HepG2 (cell line): ENCODE measurements at regions not wholly inside any gene's neighbourhood (a gene's known extent, or its start where the extent isn't known, plus 50 kb on each side); places are given as distances from the start of the nearest gene placed in this dataset.
A peak's percentile ranks its signal among the peaks of the same experiment; 100 is the strongest.

ENCODE experiments used
- ATAC-seq: fragments of 200-7000 bp; cut with Tn5 transposase; 3 replicates; pipeline ENCODE4 v1.9.1; 2020; ENCODE audit warnings: mild to moderate bottlenecking, moderate library complexity
- BruUV-seq: library from RNA; stranded (reverse); fragments of 400-500 nt; replicated peaks from 2 replicates; lab custom pipeline; 2021; lab: Mats Ljungman, UMichigan
- CTCF ChIA-PET: fragments of 300-600 bp; formaldehyde crosslinking; extraction: SDS; loops from one replicate; lab custom pipeline; 2021; ENCODE audit warnings: low total read pairs, inconsistent platforms, low intra/inter-chr PET ratio; lab: Yijun Ruan, JAX
- POLR2A ChIA-PET: fragments of 350-600 bp; sonication (Branson Sonifier 250); formaldehyde crosslinking; loops from one replicate; lab custom pipeline; 2020; ENCODE audit warnings: antibody characterized with exemption, inconsistent platforms; lab: Yijun Ruan, JAX
- DNase-seq: peaks from one replicate; pipeline ENCODE4 v3.0.0-alpha.2; 2015; ENCODE audit warnings: low spot score
- FAIRE-seq: peaks from 3 replicates; lab custom pipeline; 2011; peaks lifted over from hg19 to GRCh38; lab: Jason Lieb, UNC
- H2AFZ ChIP-seq: one replicate; pipeline ENCODE4 v1.6.1; 2011; ENCODE audit warnings: low read length, inconsistent platforms
- H3K27ac ChIP-seq: fragments of 300-600 bp; 3 replicates; pipeline ENCODE4 v1.8.0; 2011; ENCODE audit warnings: mixed run types, mild to moderate bottlenecking, mixed read lengths, low read length, inconsistent platforms; ENCODE audit not compliant: insufficient read depth; ENCODE audit errors: extremely low read length
- H3K27me3 ChIP-seq, 2 experiments: fragments of 200-600 bp in 1 of 2; 2 replicates in 1 of 2; 3 replicates in 1 of 2; pipeline versions ENCODE4 v1.6.0 to v1.8.0; 2011; ENCODE audit warnings: low read length in 2 of 2, mild to moderate bottlenecking in 2 of 2, moderate library complexity in 2 of 2, inconsistent platforms in 1 of 2; ENCODE audit not compliant: insufficient read depth in 2 of 2, control insufficient read depth in 1 of 2
- H3K36me3 ChIP-seq, 2 experiments: fragments of 200-600 bp in 1 of 2; replicated peaks in 1 of 2; 2 replicates in 1 of 2; 3 replicates in 1 of 2; pipeline versions ENCODE4 v1.5.1 to v1.8.0; 2011; ENCODE audit warnings: low read length in 2 of 2, inconsistent platforms in 1 of 2; ENCODE audit not compliant: insufficient read depth in 2 of 2, control insufficient read depth in 1 of 2
- H3K4me1 ChIP-seq: 2 replicates; pipeline ENCODE4 v1.5.1; 2012; ENCODE audit warnings: low read length, inconsistent platforms; ENCODE audit not compliant: insufficient read depth
- H3K4me2 ChIP-seq: 2 replicates; pipeline ENCODE4 v1.6.0; 2011; ENCODE audit warnings: low read depth, low read length, inconsistent platforms
- H3K4me3 ChIP-seq, 3 experiments: fragments of 200-600 bp in 1 of 3; sonication (generic), shearing (Covaris generic) in 1 of 3; replicated peaks in 1 of 3; 2 replicates each; pipeline ENCODE4 v1.5.1; 2011 to 2016; ENCODE audit warnings: low read length in 3 of 3, inconsistent platforms in 2 of 3, low read depth in 2 of 3, mild to moderate bottlenecking in 2 of 3, control low read depth in 1 of 3, mixed read lengths in 1 of 3; ENCODE audit not compliant: insufficient read depth in 1 of 3
- H3K79me2 ChIP-seq: one replicate; pipeline ENCODE4 v1.6.1; 2011; ENCODE audit warnings: low read length, inconsistent platforms; ENCODE audit not compliant: insufficient read depth
- H3K9ac ChIP-seq: 2 replicates; pipeline ENCODE4 v1.6.0; 2011; ENCODE audit warnings: mild to moderate bottlenecking, low read depth, low read length, inconsistent platforms; ENCODE audit not compliant: insufficient read depth
- H3K9me3 ChIP-seq: 2 replicates; pipeline ENCODE4 v1.5.1; 2012; ENCODE audit warnings: mild to moderate bottlenecking, low read length
- H4K20me1 ChIP-seq: 2 replicates; pipeline ENCODE4 v1.6.0; 2011; ENCODE audit warnings: inconsistent platforms, mild to moderate bottlenecking, low read length, moderate library complexity; ENCODE audit not compliant: insufficient read depth
- ARID3A ChIP-seq: IDR thresholded peaks from 2 replicates; pipeline ENCODE4 v1.6.1; 2012; ENCODE audit warnings: low read depth, low read length, improper control_type of control experiment
- CBFB ChIP-seq: sonication (generic); formaldehyde crosslinking; IDR thresholded peaks from 2 replicates; pipeline ENCODE4 v1.4.0; 2020; ENCODE audit warnings: missing genetic modification reagents
- CBX2 ChIP-seq, 2 experiments: fragments of 200-600 bp in 1 of 2; sonication (generic); formaldehyde crosslinking in 1 of 2; IDR thresholded peaks; 2 replicates each; pipeline versions ENCODE4 v1.7.0 to v1.8.1; 2018 to 2022; ENCODE audit warnings: low read depth in 2 of 2, low read length in 1 of 2, mild to moderate bottlenecking in 1 of 2, missing genetic modification reagents in 1 of 2
- CTCF ChIP-seq: sonication (generic); formaldehyde crosslinking; IDR thresholded peaks from 2 replicates; pipeline ENCODE4 v1.5.0; 2020; ENCODE audit warnings: mild to moderate bottlenecking, missing genetic modification reagents, moderate library complexity
- HCFC1 ChIP-seq: fragments of 150-350 bp; IDR thresholded peaks from 2 replicates; pipeline ENCODE4 v1.6.1; 2014; ENCODE audit warnings: low read depth, low read length
- IKZF1 ChIP-seq: fragments of 450-650 bp; IDR thresholded peaks from 2 replicates; pipeline ENCODE4 v1.7.1; 2016
- KAT2B ChIP-seq: fragments of 150-350 bp; IDR thresholded peaks from 2 replicates; pipeline ENCODE4 v1.6.1; 2014; ENCODE audit warnings: low read depth, low read length, borderline replicate concordance
- MED8 ChIP-seq: sonication (generic); formaldehyde crosslinking; IDR thresholded peaks from 2 replicates; pipeline ENCODE4 v1.8.1; 2023; ENCODE audit warnings: mild to moderate bottlenecking, missing genetic modification reagents; ENCODE audit not compliant: insufficient replicate concordance
- POLR2G ChIP-seq: fragments of 200-400 bp; formaldehyde crosslinking; IDR thresholded peaks from 2 replicates; pipeline ENCODE4 v1.6.1; 2018; ENCODE audit warnings: mild to moderate bottlenecking, low read depth, low read length, moderate library complexity
- RBFOX2 ChIP-seq: fragments of 200-400 bp; formaldehyde crosslinking; IDR thresholded peaks from 2 replicates; pipeline ENCODE4 v1.6.1; 2017; ENCODE audit warnings: low read depth, mild to moderate bottlenecking, low read length
- SIN3A ChIP-seq: IDR thresholded peaks from 2 replicates; pipeline ENCODE4 v1.6.1; 2011; ENCODE audit warnings: low read depth, mild to moderate bottlenecking, control low read depth, low read length, borderline replicate concordance
- SMC3 ChIP-seq: IDR thresholded peaks from 2 replicates; pipeline ENCODE4 v1.6.1; 2011; ENCODE audit warnings: low read length, improper control_type of control experiment
- STAG1 ChIP-seq: sonication (generic); formaldehyde crosslinking; IDR thresholded peaks from 2 replicates; pipeline ENCODE4 v1.4.0; 2020; ENCODE audit warnings: missing genetic modification reagents
- ZNF143 ChIP-seq: sonication (generic); formaldehyde crosslinking; IDR thresholded peaks from 2 replicates; pipeline ENCODE4 v1.4.0; 2020; ENCODE audit warnings: missing genetic modification reagents
- ZNF225 ChIP-seq: sonication (generic); formaldehyde crosslinking; IDR thresholded peaks from 2 replicates; pipeline ENCODE4 v1.4.0; 2020; ENCODE audit warnings: mild to moderate bottlenecking, missing genetic modification reagents
- ZNF776 ChIP-seq: sonication (generic); formaldehyde crosslinking; IDR thresholded peaks from 2 replicates; pipeline ENCODE4 v1.4.0; 2020; ENCODE audit warnings: mild to moderate bottlenecking, missing genetic modification reagents
- WGBS: methylation state at CpG from one replicate; pipeline ENCODE4 v1.1.6; 2017; ENCODE audit warnings: low lambda C conversion rate; 5-methylcytosine and 5-hydroxymethylcytosine counted together
- in situ Hi-C: cut with HindIII; loops from 2 replicates; pipeline ENCODE4 v1.10.0; 2017; ENCODE audit warnings: low pct_unique_long_range_greater_than_20kb; ENCODE audit not compliant: extremely low pct_ligation_motif_present
- intact Hi-C: fragments of 100-400 bp; cut with micrococcal nuclease; formaldehyde crosslinking; loops from one replicate; pipeline ENCODE4 v1.10.0; 2022; ENCODE audit not compliant: unreplicated experiment
- TF ChIP-seq, protein P1 (sequence below): sonication (generic); formaldehyde crosslinking; IDR thresholded peaks from 2 replicates; pipeline ENCODE4 v1.5.0; 2020; ENCODE audit warnings: mild to moderate bottlenecking, missing genetic modification reagents

DNA sequence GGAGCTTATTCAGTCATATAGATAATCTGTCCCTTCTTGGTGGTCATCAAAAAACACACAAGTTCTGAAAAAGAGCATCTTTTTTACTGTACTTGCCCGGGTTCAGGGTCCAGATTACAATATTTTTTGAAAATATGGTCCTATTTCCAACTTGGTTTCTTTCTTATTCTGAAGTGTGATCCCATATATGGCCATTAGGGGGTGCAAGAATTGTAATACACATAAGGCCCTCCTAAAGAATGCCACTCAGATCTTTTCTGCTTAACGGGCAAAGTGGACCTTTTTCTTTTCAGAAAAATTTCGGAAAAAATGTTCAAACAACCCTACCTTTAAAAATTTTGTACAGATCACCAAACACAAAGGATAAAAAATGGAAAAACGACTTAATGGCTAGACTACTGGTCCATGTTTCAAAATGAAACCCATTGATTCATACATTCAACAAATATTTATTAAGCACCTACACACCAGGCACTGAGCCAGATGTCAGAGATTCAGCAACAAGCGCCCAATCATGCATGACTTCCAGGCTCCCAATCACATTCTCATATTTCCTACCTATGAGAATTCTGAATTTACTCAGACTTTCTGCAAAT lies 102.0 kb upstream of the MYRIP start:
- Histone ChIP-seq H4K20me1 (no peaks in the 10 kb centered on the region), H3K4me3 (no peak overlapping the region), H2AFZ (no peak overlapping the region), H3K36me3 (no peaks in the 10 kb centered on the region), H3K4me1 (no peaks in the 10 kb centered on the region), H3K79me2 (no peaks in the 10 kb centered on the region), H3K27me3 (no peaks in the 10 kb centered on the region), H3K9ac (no peak overlapping the region), H3K27ac (no peak overlapping the region), H3K9me3 (no peaks in the 10 kb centered on the region), H3K4me2 (no peak overlapping the region)
- FAIRE-seq (peak; percentile 63), DNase-seq (peak; percentile 13), ATAC-seq (peak; percentile 57)
- intact Hi-C loops = loop anchor here (1.0 to 5.0 kb wide), 3 partner anchors 105 to 472 kb away; no protein-coding TSS in a partner anchor
- BruUV-seq = no TSS peak
- WGBS = 1% methylated on average over 5 of the region's 5 CpGs
- in situ Hi-C loops = loop anchor here (5.0 to 25.0 kb wide), 2 partner anchors 280 to 480 kb away; no protein-coding TSS in a partner anchor
- POLR2A ChIA-PET = no interaction called here
- TF ChIP-seq KAT2B (no peak), RBFOX2 (no peak), ZNF225 (CRISPR knock-in tag) (no peak), HCFC1 (no peak), SMC3 (peak; percentile 60; the same call in 1 of the 2 replicates), ZNF776 (CRISPR knock-in tag) (no peak), CBFB (CRISPR knock-in tag) (no peak), ZNF143 (no peak), POLR2G (no peak), MED8 (CRISPR knock-in tag) (no peak), IKZF1 (no peak), CBX2 (IDR thresholded peaks at IDR 0.05; ENCODE audit: low read depth, low read length) (no peak), CBX2 (CRISPR knock-in tag; IDR thresholded peaks at IDR 0.05; ENCODE audit: low read depth) (no peak), CTCF (CRISPR knock-in tag) (peak; percentile 62), ARID3A (0 out of 2 replicates have a peak, but pooled peaks have one; percentile 18), SIN3A (no peak), STAG1 (CRISPR knock-in tag) (peak; percentile 53)
- TF ChIP-seq, protein P1, sequence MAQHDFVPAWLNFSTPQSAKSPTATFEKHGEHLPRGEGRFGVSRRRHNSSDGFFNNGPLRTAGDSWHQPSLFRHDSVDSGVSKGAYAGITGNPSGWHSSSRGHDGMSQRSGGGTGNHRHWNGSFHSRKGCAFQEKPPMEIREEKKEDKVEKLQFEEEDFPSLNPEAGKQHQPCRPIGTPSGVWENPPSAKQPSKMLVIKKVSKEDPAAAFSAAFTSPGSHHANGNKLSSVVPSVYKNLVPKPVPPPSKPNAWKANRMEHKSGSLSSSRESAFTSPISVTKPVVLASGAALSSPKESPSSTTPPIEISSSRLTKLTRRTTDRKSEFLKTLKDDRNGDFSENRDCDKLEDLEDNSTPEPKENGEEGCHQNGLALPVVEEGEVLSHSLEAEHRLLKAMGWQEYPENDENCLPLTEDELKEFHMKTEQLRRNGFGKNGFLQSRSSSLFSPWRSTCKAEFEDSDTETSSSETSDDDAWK = no peak
- CTCF ChIA-PET = interaction anchor here (2.3 kb wide), 1 partner anchor 283 kb away, joined by 15 read pairs; no protein-coding TSS in a partner anchor
